GM21825 (cell line): ENCODE measurements at regions not wholly inside any gene's neighbourhood (a gene's known extent, or its start where the extent isn't known, plus 50 kb on each side); places are given as distances from the start of the nearest gene placed in this dataset.
A peak's percentile ranks its signal among the peaks of the same experiment; 100 is the strongest.
"Not testable (repeated sequence)": the region's sequence is repeated elsewhere in the genome, so short reads cannot be mapped to it uniquely, and the experiment has no call there.

Experiments
- ATAC-seq: cut with Tn5 transposase; IDR thresholded peaks from one replicate; pipeline ENCODE4 v1.9.1; 2021; ENCODE audit warnings: mild to moderate bottlenecking, moderate library complexity; ENCODE audit not compliant: unreplicated experiment

- ATAC-seq, result no peak
Observed at GRCh38 chr3:4897765-4898453, 81.3 kb upstream of the BHLHE40 start.

GRCh38 chr3:4898454-4899313 lies 80.6 kb upstream of the BHLHE40 start:
- peak; percentile 99 for ATAC-seq

- ATAC-seq, result no peak
Observed at GRCh38 chr3:4899710-4900109, 79.5 kb upstream of the BHLHE40 start.

GRCh38 chr3:4900298-4900697 lies 78.9 kb upstream of the BHLHE40 start:
- ATAC-seq, result no peak

- ATAC-seq, result no peak
Observed at GRCh38 chr3:4904811-4905695, 74.2 kb upstream of the BHLHE40 start.

- ATAC-seq, result no peak
Observed at GRCh38 chr3:4906107-4906621, 73.1 kb upstream of the BHLHE40 start.

- no peak for ATAC-seq
Observed at GRCh38 chr3:4907050-4907449, 72.2 kb upstream of the BHLHE40 start.

- no peak for ATAC-seq
Observed at GRCh38 chr3:4907643-4908432, 71.4 kb upstream of the BHLHE40 start.

GRCh38 chr3:4908433-4909156 lies 70.6 kb upstream of the BHLHE40 start:
- ATAC-seq, result no peak

GRCh38 chr3:4914464-4914863 lies 64.8 kb upstream of the BHLHE40 start:
- no peak for ATAC-seq

GRCh38 chr3:4921589-4921988 lies 57.6 kb upstream of the BHLHE40 start:
- not testable (repeated sequence) for ATAC-seq

- ATAC-seq, result no peak
Observed at GRCh38 chr3:4926892-4927291, 52.3 kb upstream of the BHLHE40 start.

- no peak for ATAC-seq
Observed at GRCh38 chr3:4928277-4928789, 50.9 kb upstream of the BHLHE40 start.
